Breast epithelium (tissue), 4 donors: ENCODE measurements at regions not wholly inside any gene's neighbourhood (a gene's known extent, or its start where the extent isn't known, plus 50 kb on each side); places are given as distances from the start of the nearest gene placed in this dataset.

ENCODE experiments used
- DNase-seq, 2 donors: peaks; one replicate each; pipeline ENCODE4 v3.0.0-alpha.2; 2019; ENCODE audit warnings: low spot score in 2 of 2
- H3K27ac ChIP-seq, 2 donors: fragments of 200-600 bp; sonication (generic) in 1 of 2; one replicate each; pipeline ENCODE4 v1.5.1; 2016 to 2019; ENCODE audit warnings: mild to moderate bottlenecking in 1 of 2
- H3K27me3 ChIP-seq, 2 donors: fragments of 200-600 bp; sonication (generic) in 1 of 2; one replicate each; pipeline versions ENCODE4 v1.5.1 to v1.6.0; 2017 to 2019; ENCODE audit warnings: control low read depth in 1 of 2, mild to moderate bottlenecking in 1 of 2
- H3K36me3 ChIP-seq: fragments of 200-600 bp; one replicate; pipeline ENCODE4 v1.5.1; 2019
- H3K4me1 ChIP-seq, 2 donors: fragments of 200-600 bp; sonication (generic); one replicate each; pipeline ENCODE4 v1.5.1; 2016 to 2019; ENCODE audit warnings: control low read depth in 1 of 2
- H3K4me3 ChIP-seq, 3 donors: fragments of 200-600 bp; sonication (generic); 1 replicate in 2 of 3; 2 replicates in 1 of 3; pipeline ENCODE4 v1.5.1; 2016 to 2019; ENCODE audit warnings: mild to moderate bottlenecking in 3 of 3, moderate library complexity in 2 of 3
- H3K9me3 ChIP-seq, 2 donors: fragments of 200-600 bp; sonication (generic) in 1 of 2; one replicate each; pipeline ENCODE4 v1.5.1; 2016 to 2019; ENCODE audit warnings: control low read depth in 1 of 2
- POLR2A ChIP-seq: fragments of 450-650 bp; IDR thresholded peaks from one replicate; pipeline ENCODE4 v1.6.1; 2016; ENCODE audit warnings: antibody characterized with exemption, mild to moderate bottlenecking, moderate library complexity
- POLR2AphosphoS5 ChIP-seq, 3 donors: sonication (generic); formaldehyde crosslinking; IDR thresholded peaks; one replicate each; pipeline ENCODE4 v1.6.1; 2017; ENCODE audit warnings: antibody characterized with exemption in 3 of 3
- intact Hi-C: fragments of 100-400 bp; cut with DNase I; formaldehyde crosslinking; loops from one replicate; pipeline ENCODE4 v1.15.1; 2023; ENCODE audit warnings: low total_unique reads
- TF ChIP-seq, protein P1 (sequence below), 3 donors: fragments of 450-650 bp; IDR thresholded peaks; one replicate each; pipeline ENCODE4 v1.5.1; 2016 to 2017; ENCODE audit warnings: antibody characterized with exemption in 3 of 3, mild to moderate bottlenecking in 3 of 3, moderate library complexity in 3 of 3

DNA sequence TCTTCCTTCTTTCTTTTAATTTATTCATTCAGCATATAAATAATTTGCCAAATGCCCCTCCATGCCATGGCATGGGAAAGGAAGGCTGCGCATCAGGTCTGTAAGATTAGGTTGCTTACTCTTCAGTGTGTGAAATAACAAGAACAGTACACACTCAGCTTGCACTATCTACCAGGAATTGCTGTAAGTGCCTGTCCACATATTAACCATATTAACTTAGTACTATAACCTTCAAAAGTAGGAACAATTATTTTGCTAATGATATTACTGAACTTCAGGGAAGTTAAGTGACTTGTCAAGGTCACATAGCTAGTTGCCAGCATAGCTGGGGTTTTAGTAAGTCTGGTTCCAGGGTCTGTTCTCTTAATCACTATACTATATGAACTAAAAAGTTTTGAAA lies 89.2 kb upstream of the PMFBP1 start:
- intact Hi-C loops, result no loop called here
- H3K9me3 ChIP-seq, result peaks cover 0 to 4% of the 10 kb centered on the region in 2 donors
- no peak for TF ChIP-seq POLR2AphosphoS5 (IDR thresholded peaks at IDR 0.05)
- TF ChIP-seq, protein P1, sequence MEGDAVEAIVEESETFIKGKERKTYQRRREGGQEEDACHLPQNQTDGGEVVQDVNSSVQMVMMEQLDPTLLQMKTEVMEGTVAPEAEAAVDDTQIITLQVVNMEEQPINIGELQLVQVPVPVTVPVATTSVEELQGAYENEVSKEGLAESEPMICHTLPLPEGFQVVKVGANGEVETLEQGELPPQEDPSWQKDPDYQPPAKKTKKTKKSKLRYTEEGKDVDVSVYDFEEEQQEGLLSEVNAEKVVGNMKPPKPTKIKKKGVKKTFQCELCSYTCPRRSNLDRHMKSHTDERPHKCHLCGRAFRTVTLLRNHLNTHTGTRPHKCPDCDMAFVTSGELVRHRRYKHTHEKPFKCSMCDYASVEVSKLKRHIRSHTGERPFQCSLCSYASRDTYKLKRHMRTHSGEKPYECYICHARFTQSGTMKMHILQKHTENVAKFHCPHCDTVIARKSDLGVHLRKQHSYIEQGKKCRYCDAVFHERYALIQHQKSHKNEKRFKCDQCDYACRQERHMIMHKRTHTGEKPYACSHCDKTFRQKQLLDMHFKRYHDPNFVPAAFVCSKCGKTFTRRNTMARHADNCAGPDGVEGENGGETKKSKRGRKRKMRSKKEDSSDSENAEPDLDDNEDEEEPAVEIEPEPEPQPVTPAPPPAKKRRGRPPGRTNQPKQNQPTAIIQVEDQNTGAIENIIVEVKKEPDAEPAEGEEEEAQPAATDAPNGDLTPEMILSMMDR (IDR thresholded peaks at IDR 0.05), result no peak
- no peak for TF ChIP-seq POLR2A
- no peaks in the 10 kb centered on the region for H3K27me3 ChIP-seq
- DNase-seq, result no peak
- no peak overlapping the region for H3K4me3 ChIP-seq
- H3K27ac ChIP-seq, result no peak overlapping the region
- no peaks in the 10 kb centered on the region for H3K36me3 ChIP-seq
- H3K4me1 ChIP-seq, result no peaks in the 10 kb centered on the region

DNA sequence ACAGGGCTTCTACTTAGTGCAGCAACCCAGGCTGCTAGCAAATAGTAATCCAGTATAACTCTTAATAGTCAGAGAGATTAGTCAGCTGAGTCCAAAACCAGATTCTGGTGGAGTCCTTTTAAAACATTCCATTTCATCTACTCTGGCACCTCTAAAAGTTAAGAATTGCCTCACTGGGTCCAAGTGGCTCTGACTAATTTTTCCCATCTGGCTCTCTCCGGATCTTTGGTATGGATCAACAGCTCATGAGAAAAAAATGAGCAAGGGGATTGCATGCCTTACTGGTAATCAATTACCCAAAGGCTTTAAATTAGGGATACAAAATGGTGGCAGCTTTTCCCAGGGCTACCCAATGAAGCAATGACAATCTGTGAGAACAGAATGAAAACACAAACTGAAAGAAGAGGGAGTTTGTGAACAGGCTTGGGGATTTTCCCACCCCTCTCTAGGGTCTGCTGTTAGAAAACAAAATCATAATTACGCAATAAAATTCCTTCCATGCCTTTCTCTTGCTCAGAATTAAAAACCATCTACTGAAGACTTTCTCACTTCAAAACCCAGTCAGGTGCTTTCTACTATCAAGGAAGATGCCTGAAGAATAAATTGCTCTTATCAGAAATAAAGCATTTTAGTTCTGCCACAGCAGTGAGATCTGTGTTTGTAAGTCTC lies 84.6 kb upstream of the PMFBP1 start:
- intact Hi-C loops, result no loop called here
- Histone ChIP-seq H3K27me3 (no peaks in the 10 kb centered on the region), H3K9me3 (peaks cover 0 to 4% of the 10 kb centered on the region in 2 donors), H3K36me3 (no peaks in the 10 kb centered on the region), H3K4me1 (no peaks in the 10 kb centered on the region), H3K4me3 (no peak overlapping the region), H3K27ac (no peak overlapping the region)
- DNase-seq, result no peak
- TF ChIP-seq POLR2AphosphoS5 (IDR thresholded peaks at IDR 0.05), result no peak
- TF ChIP-seq POLR2A, result no peak
- TF ChIP-seq, protein P1 (IDR thresholded peaks at IDR 0.05), result no peak

- DNase-seq, result no peak
- TF ChIP-seq POLR2A (no peak), POLR2AphosphoS5 (IDR thresholded peaks at IDR 0.05) (no peak)
- TF ChIP-seq, protein P1 (IDR thresholded peaks at IDR 0.05), result no peak
- Histone ChIP-seq H3K4me3 (no peak overlapping the region), H3K4me1 (no peaks in the 10 kb centered on the region), H3K9me3 (peaks cover 0 to 4% of the 10 kb centered on the region in 2 donors), H3K27me3 (no peaks in the 10 kb centered on the region), H3K27ac (no peak overlapping the region), H3K36me3 (no peaks in the 10 kb centered on the region)
- intact Hi-C loops, result no loop called here
Observed at GRCh38 chr16:72255786-72256185, 83.8 kb upstream of the PMFBP1 start.

- peak overlapping the region in 1 of 2 donors; percentile 59 for H3K27ac ChIP-seq
- DNase-seq, result no peak
- no peaks in the 10 kb centered on the region for H3K36me3 ChIP-seq
- no peaks in the 10 kb centered on the region for H3K4me1 ChIP-seq
- TF ChIP-seq, protein P1 (IDR thresholded peaks at IDR 0.05), result no peak
- TF ChIP-seq POLR2AphosphoS5 (IDR thresholded peaks at IDR 0.05), result peak in 1 of 3 donors; percentile 33
- no peak for TF ChIP-seq POLR2A
- no peaks in the 10 kb centered on the region for H3K9me3 ChIP-seq
- no peak overlapping the region for H3K4me3 ChIP-seq
- H3K27me3 ChIP-seq, result no peaks in the 10 kb centered on the region
- intact Hi-C loops, result no loop called here
Observed at GRCh38 chr16:72247821-72248253, 75.9 kb upstream of the PMFBP1 start.

DNA sequence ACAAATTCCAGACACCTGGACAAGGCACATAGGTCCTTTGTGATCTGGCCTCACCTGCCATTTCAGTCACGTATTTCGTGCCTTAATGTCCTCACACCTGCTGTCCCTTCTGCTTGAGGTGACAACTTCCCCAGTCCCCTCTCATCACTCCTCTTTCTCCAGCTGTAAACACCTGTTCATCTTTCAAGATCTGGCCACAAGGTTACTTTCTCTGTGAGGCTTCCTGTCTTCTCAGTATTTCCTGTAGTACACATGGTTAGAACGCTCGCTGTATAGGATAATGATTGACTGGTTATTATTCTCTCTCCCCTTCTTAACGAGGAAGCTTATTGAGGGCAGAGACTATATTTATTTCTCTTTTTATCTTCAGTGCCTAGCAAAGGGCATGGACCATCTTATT lies 74.5 kb upstream of the PMFBP1 start:
- intact Hi-C loops, result no loop called here
- Histone ChIP-seq H3K27me3 (no peaks in the 10 kb centered on the region), H3K9me3 (no peaks in the 10 kb centered on the region), H3K4me3 (no peak overlapping the region), H3K27ac (no peak overlapping the region), H3K4me1 (no peaks in the 10 kb centered on the region), H3K36me3 (no peaks in the 10 kb centered on the region)
- DNase-seq, result no peak
- TF ChIP-seq, protein P1 (IDR thresholded peaks at IDR 0.05), result no peak
- TF ChIP-seq POLR2A (no peak), POLR2AphosphoS5 (IDR thresholded peaks at IDR 0.05) (no peak)
